ENCODE measurements at regions not wholly inside any gene's neighbourhood (a gene's known extent, or its start where the extent isn't known, plus 50 kb on each side); places are given as distances from the start of the nearest gene placed in this dataset.
"Not testable (repeated sequence)": the region's sequence is repeated elsewhere in the genome, so short reads cannot be mapped to it uniquely, and the experiment has no call there.

DNA sequence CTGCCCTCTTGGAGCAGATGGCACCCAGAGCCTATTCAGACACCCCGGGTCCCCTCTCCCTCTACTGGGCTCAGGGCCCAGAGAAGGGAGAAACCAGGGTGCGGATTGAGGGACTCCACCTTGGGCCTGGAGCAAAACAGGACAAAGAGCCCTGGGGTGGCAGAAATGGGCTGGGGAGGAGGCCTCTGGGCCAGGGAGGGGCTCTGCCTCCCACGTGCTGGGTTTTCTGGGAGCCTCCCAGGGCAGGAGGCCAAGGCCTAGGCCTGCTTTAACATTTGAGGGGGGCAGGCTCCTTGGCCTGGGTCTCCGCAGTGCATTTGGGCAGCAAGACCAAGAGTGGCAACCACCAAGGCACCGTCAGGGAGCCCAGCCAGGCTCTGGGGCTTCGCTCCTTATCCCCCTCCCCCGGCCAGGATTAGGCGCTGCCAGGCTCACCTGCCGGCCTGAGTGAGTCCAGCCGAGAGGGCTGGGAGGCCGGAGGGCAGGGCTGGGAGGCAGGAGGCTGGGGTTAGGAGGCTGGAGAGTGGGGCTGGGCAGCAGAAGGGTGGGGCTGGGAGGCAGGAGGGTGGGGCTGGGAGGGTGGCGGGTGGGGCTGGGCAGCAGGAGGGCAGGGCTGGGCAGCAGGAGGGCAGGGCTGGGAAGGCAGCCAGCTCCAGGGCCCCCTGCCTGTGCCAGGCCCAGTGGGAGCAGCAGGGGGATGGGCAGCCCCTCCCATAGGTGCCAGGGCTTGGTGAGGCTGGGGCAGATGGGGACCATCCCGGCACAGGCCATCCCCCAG lies 101.8 kb upstream of the EIF5 start:
- DNase-seq: no peak

GRCh38 chr14:103232831-103233319 lies 101.2 kb upstream of the EIF5 start:
- DNase-seq: no peak

- DNase-seq: no peak
Observed at GRCh38 chr14:103233328-103233727, 100.7 kb upstream of the EIF5 start.

- not testable (repeated sequence) for DNase-seq
Observed at GRCh38 chr14:103234826-103235225, 99.2 kb upstream of the EIF5 start.

DNA sequence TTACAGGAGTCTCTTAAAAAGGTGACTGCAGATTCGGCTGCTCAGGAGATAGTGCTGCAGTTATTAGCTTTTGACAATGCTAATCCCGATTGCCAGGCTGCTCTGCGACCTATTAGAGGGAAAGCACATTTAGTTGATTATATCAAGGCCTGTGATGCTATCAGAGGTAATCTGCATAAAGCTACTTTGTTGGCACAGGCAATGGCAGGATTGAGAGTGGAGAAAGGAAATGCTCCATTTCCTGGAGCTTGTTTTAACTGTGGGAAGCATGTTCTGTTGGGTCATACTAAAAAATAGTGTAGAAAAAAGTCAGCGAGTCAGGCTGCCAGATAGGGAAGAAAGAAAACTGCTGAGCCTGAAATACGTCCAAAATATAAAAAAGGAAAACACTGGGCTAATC lies 98.5 kb upstream of the EIF5 start:
- DNase-seq: not testable (repeated sequence)

DNA sequence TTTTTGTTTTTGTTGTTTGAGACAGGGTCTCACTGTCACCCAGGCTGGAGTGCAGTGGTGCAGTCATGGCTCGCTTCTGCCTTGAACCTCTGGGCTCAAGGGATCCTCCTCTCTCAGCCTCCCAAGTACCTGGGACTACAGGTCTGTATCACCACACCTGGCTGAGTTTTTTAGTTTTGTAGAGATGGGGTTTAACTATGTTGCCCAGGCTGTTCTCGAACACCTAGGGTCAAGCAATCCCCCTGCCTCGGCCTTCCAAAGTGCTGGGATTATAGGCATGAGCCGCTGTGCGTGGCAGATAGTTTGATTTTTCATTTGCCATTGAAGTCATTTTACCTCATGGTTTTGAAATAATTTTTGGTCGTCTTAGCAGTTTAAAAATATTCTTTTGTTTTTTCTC lies 94.3 kb upstream of the EIF5 start:
- no peak for DNase-seq

- no peak for DNase-seq
Observed at GRCh38 chr14:103241531-103241930, 92.5 kb upstream of the EIF5 start.

- no peak for DNase-seq
Observed at GRCh38 chr14:103243764-103244737, 90.0 kb upstream of the EIF5 start.

DNA sequence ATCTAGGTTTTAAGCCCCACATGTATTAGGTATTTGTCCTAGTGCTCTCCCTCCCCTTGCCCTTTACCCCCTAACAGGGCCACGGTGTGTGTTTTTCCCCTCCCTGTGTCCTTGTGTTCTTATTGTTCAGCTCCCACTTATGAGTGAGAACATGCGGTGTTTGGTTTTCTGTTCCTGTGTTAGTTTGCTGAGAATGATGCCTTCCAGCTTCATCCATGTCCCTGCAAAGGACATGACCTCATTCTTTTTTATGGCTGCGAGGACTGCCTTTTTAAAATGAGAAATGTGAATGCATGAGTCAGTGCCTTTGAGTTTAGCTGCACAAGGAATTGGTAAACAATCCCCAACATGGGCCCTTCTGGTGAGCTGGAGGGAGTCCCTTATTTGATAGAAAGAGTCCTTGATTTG lies 88.4 kb upstream of the EIF5 start:
- DNase-seq: not testable (repeated sequence)

GRCh38 chr14:103246070-103246469 lies 88.0 kb upstream of the EIF5 start:
- DNase-seq: no peak

- no peak for DNase-seq
Observed at GRCh38 chr14:103247169-103247606, 86.8 kb upstream of the EIF5 start.

GRCh38 chr14:103250181-103250580 lies 83.9 kb upstream of the EIF5 start:
- no peak for DNase-seq

DNA sequence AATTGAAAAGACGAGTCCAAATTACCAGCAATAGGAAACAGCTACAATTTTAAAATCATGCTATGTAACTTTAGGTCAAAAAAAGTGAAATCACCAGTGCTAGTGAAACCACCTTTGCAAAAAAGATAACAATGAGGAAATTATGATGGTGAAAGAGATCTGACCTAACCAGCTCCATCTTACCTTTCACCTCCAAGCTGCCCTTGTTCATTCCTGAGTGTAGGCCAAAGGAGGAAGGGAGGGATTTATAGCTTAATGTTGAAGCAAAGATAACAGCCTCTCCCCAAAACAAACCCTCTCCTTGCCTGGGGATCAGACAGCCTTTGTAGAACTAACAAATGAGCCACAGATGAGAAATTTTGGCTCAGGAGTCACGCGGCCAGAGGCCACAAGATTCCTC lies 83.2 kb upstream of the EIF5 start:
- DNase-seq: no peak

DNA sequence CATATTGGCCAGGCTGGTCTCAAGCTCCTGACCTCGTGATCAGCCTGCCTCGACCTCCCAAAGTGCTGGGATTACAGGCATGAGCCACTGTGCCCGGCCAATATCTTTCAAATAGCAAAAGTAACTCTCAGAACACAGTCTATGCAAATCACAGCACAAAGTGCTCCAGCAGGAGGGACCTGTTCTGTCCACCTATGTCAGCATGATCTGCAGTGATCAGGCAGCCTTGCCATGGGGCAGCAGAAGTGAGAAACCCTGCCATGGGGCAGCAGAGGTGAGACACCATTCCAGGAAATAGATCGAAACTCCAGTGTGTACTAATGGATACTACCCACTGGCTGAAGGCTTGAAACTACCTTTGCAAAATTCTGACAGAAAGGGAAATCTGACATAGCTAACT lies 78.5 kb upstream of the EIF5 start:
- DNase-seq: no peak

DNA sequence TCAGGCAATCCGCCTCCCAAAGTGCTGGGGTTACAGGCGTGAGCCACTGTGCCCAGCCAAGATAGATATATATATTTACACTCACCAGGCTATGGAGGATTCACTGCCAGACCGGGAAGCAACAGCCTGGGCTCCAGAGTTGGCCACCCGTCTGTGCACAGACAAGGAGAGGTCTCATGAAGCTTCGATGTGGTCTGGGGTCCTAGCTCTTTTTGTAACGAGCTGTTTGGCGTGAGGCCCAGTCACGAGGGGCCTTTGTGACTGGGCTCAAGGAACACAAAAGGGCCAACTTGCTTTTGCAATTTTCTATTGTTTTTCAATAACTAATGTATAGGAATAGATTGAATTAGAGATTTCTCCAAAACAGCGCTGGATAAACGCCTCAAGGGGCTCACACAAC lies 77.6 kb upstream of the EIF5 start:
- DNase-seq: no peak

- DNase-seq: no peak
Observed at GRCh38 chr14:103257211-103257962, 76.7 kb upstream of the EIF5 start.

DNA sequence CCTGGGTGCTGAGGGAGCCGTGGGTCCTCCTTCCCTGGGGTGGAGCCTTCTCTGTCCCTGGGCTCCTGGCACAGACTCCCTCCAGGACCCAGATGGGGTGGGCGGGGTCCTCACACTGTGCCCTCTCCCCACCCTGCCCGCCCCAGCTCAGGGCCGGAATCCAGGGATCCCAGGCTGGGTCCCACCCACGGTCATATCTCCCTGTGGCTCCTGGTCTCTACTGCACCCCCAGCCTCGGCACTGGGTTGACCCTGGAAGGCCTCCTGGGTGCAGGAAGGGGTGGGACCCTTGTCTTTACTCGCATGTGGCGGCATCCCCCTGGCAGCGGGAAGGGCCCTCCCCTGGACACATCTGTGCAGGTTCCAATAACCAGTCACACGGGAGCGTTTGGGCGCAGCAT lies 75.8 kb upstream of the EIF5 start:
- DNase-seq: no peak

- no peak for DNase-seq
Observed at GRCh38 chr14:103259184-103259583, 74.9 kb upstream of the EIF5 start.

DNA sequence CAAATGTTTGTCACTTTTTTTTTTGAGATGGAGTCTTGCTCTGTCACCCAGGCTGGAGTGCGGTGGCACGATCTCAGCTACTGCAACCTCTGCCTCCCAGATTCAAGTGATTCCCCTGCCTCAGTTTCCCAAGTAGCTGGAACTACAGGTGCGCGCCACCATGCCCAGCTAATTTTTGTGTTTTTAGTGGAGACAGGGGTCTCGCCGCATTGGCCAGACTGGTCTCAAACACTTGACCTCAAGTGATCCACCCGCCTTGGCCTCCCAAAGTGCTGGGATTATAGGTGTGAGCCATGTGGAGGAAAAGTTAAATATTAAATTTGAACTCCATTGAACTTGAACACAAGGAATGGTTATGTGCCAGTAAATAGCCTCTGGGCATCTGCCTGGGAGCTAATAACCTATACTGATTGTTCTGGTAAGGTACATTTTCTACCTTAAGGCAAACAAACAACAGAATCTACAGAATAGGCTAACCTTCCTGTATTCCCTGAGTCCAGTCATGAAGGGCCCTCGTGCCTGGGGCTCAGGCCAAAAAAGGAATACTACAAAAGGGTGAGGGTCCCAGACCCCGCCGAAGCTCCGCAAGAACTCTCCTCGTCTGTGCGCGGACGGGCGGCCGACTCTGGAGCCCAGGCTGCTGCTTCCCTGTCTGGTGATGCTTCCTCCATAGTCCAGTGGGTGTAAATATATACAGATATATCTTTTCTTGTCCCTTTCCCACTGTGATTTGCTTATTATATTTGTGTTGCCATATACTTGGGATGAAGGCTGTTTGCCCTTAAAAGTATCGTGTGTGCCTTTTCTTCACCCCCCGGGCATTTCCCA lies 74.0 kb upstream of the EIF5 start:
- no peak for DNase-seq

GRCh38 chr14:103260629-103261124 lies 73.4 kb upstream of the EIF5 start:
- DNase-seq: no peak

DNA sequence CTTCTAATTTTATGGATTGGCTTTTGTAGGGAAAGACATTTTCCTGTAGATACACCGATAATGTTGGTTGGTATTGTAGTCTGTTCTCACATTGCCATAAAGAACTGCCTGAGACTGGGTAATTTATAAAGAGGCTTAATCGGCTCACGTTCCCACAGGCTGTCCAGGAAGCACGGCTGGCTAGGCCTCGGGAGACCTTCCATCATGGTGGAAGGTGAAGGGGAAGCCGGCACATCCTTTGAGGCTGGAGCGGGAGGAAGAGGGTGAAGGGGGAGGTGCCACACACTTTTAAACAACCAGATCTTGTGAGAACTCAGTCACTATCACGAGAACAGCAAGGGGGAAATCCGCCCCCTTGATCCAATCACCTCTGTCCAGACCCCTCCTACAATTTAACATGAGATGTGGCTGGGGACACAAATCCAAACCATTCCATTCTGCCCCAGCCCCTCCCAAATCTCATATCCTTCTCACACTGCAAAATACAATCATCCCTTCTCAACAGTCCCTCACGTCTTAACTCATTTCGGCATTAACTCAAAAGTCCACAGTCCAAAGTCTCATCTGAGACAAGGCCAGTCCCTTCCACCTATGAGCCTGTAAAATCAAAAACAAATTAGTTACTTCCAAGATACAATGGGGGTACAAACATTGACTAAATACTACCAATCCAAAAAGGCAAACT lies 66.7 kb upstream of the EIF5 start:
- no peak for DNase-seq
